GM18498 (cell line): ENCODE measurements at regions not wholly inside any gene's neighbourhood (a gene's known extent, or its start where the extent isn't known, plus 50 kb on each side); places are given as distances from the start of the nearest gene placed in this dataset.

Experiments used
- ATAC-seq: cut with Tn5 transposase; IDR thresholded peaks from one replicate; pipeline ENCODE4 v1.9.1; 2021; ENCODE audit warnings: mild to moderate bottlenecking, moderate library complexity; ENCODE audit not compliant: unreplicated experiment

GRCh38 chr1:58154256-58154655, 392.3 kb downstream of the OMA1 start:
- no peak for ATAC-seq

- ATAC-seq: no peak
Measured at GRCh38 chr1:58152697-58153096, 393.8 kb downstream of the OMA1 start.

- ATAC-seq: no peak
Measured at GRCh38 chr1:58149271-58149812, 397.2 kb downstream of the OMA1 start.

GRCh38 chr1:58144698-58145270, 401.7 kb downstream of the OMA1 start:
- no peak for ATAC-seq

GRCh38 chr1:58143972-58144697, 402.4 kb downstream of the OMA1 start:
- no peak for ATAC-seq

- ATAC-seq: no peak
Measured at GRCh38 chr1:58136387-58136786, 410.1 kb downstream of the OMA1 start.

GRCh38 chr1:58135821-58136321, 410.7 kb downstream of the OMA1 start:
- no peak for ATAC-seq

- ATAC-seq: no peak
Measured at GRCh38 chr1:58133562-58133961, 413.0 kb downstream of the OMA1 start.

- no peak for ATAC-seq
Measured at GRCh38 chr1:58123051-58123450, 423.5 kb downstream of the OMA1 start.

- ATAC-seq: no peak
Measured at GRCh38 chr1:58119971-58120370, 426.6 kb downstream of the OMA1 start.

GRCh38 chr1:58116284-58116683, 430.2 kb downstream of the OMA1 start:
- no peak for ATAC-seq

GRCh38 chr1:58109646-58110200, 436.8 kb downstream of the OMA1 start:
- ATAC-seq: no peak

- ATAC-seq: no peak
Measured at GRCh38 chr1:58108783-58109182, 437.7 kb downstream of the OMA1 start.

GRCh38 chr1:58107943-58108342, 438.6 kb downstream of the OMA1 start:
- ATAC-seq: peak; percentile 34

- peak; percentile 80 for ATAC-seq
Measured at GRCh38 chr1:58104960-58105359, 441.6 kb downstream of the OMA1 start.

GRCh38 chr1:58096714-58097113, 449.8 kb downstream of the OMA1 start:
- no peak for ATAC-seq

- ATAC-seq: no peak
Measured at GRCh38 chr1:58095183-58095582, 451.3 kb downstream of the OMA1 start.

GRCh38 chr1:58094221-58094620, 452.3 kb downstream of the OMA1 start:
- ATAC-seq: no peak

- ATAC-seq: no peak
Measured at GRCh38 chr1:58090640-58091039, 455.9 kb downstream of the OMA1 start.

GRCh38 chr1:58089898-58090534, 456.5 kb downstream of the OMA1 start:
- no peak for ATAC-seq

GRCh38 chr1:58084266-58084665, 462.3 kb downstream of the OMA1 start:
- ATAC-seq: no peak
